ENCODE measurements at regions not wholly inside any gene's neighbourhood (a gene's known extent, or its start where the extent isn't known, plus 50 kb on each side); places are given as distances from the start of the nearest gene placed in this dataset.

GRCh38 chr5:107294211-107294550 lies 376.6 kb downstream of the EFNA5 start:
- DNase-seq (ENCODE audit: low read depth in 2 of 2, low spot score in 1 of 2), result no peak

- DNase-seq (ENCODE audit: low read depth in 2 of 2, low spot score in 1 of 2), result no peak
Observed at GRCh38 chr5:107293541-107294210, 377.1 kb downstream of the EFNA5 start.

- DNase-seq (ENCODE audit: low read depth in 2 of 2, low spot score in 1 of 2), result no peak
Observed at GRCh38 chr5:107291866-107292265, 378.9 kb downstream of the EFNA5 start.

GRCh38 chr5:107290780-107291398 lies 379.8 kb downstream of the EFNA5 start:
- no peak for DNase-seq (ENCODE audit: low read depth in 2 of 2, low spot score in 1 of 2)

- no peak for DNase-seq (ENCODE audit: low read depth in 2 of 2, low spot score in 1 of 2)
Observed at GRCh38 chr5:107289030-107289714, 381.6 kb downstream of the EFNA5 start.

GRCh38 chr5:107286447-107287098 lies 384.2 kb downstream of the EFNA5 start:
- no peak for DNase-seq (ENCODE audit: low read depth in 2 of 2, low spot score in 1 of 2)

GRCh38 chr5:107285772-107286171 lies 385.0 kb downstream of the EFNA5 start:
- DNase-seq (ENCODE audit: low read depth in 2 of 2, low spot score in 1 of 2), result no peak

GRCh38 chr5:107284822-107285525 lies 385.8 kb downstream of the EFNA5 start:
- no peak for DNase-seq (ENCODE audit: low read depth in 2 of 2, low spot score in 1 of 2)

GRCh38 chr5:107282061-107282460 lies 388.7 kb downstream of the EFNA5 start:
- no peak for DNase-seq (ENCODE audit: low read depth in 2 of 2, low spot score in 1 of 2)

GRCh38 chr5:107278774-107279173 lies 392.0 kb downstream of the EFNA5 start:
- DNase-seq (ENCODE audit: low read depth in 2 of 2, low spot score in 1 of 2), result no peak

- no peak for DNase-seq (ENCODE audit: low read depth in 2 of 2, low spot score in 1 of 2)
Observed at GRCh38 chr5:107277485-107278125, 393.1 kb downstream of the EFNA5 start.

GRCh38 chr5:107275333-107275732 lies 395.4 kb downstream of the EFNA5 start:
- DNase-seq (ENCODE audit: low read depth in 2 of 2, low spot score in 1 of 2), result no peak

GRCh38 chr5:107274571-107274970 lies 396.2 kb downstream of the EFNA5 start:
- DNase-seq (ENCODE audit: low read depth in 2 of 2, low spot score in 1 of 2), result no peak

GRCh38 chr5:107272954-107273353 lies 397.8 kb downstream of the EFNA5 start:
- no peak for DNase-seq (ENCODE audit: low read depth in 2 of 2, low spot score in 1 of 2)

- no peak for DNase-seq (ENCODE audit: low read depth in 2 of 2, low spot score in 1 of 2)
Observed at GRCh38 chr5:107272509-107272908, 398.2 kb downstream of the EFNA5 start.

- no peak for DNase-seq (ENCODE audit: low read depth in 2 of 2, low spot score in 1 of 2)
Observed at GRCh38 chr5:107271682-107272350, 398.9 kb downstream of the EFNA5 start.

GRCh38 chr5:107270561-107270960 lies 400.2 kb downstream of the EFNA5 start:
- DNase-seq (ENCODE audit: low read depth in 2 of 2, low spot score in 1 of 2), result no peak

GRCh38 chr5:107269678-107270077 lies 401.1 kb downstream of the EFNA5 start:
- no peak for DNase-seq (ENCODE audit: low read depth in 2 of 2, low spot score in 1 of 2)

- DNase-seq (ENCODE audit: low read depth in 2 of 2, low spot score in 1 of 2), result no peak
Observed at GRCh38 chr5:107269256-107269655, 401.5 kb downstream of the EFNA5 start.

GRCh38 chr5:107268241-107268640 lies 402.5 kb downstream of the EFNA5 start:
- no peak for DNase-seq (ENCODE audit: low read depth in 2 of 2, low spot score in 1 of 2)

Measured in stimulated activated CD8-positive, alpha-beta memory T cell treated with anti-CD3 and anti-CD28 coated beads, Interleukin-4, amount 100 ng/mL, for 4 hours (primary cell).